ENCODE measurements at regions not wholly inside any gene's neighbourhood (a gene's known extent, or its start where the extent isn't known, plus 50 kb on each side); places are given as distances from the start of the nearest gene placed in this dataset.

DNA sequence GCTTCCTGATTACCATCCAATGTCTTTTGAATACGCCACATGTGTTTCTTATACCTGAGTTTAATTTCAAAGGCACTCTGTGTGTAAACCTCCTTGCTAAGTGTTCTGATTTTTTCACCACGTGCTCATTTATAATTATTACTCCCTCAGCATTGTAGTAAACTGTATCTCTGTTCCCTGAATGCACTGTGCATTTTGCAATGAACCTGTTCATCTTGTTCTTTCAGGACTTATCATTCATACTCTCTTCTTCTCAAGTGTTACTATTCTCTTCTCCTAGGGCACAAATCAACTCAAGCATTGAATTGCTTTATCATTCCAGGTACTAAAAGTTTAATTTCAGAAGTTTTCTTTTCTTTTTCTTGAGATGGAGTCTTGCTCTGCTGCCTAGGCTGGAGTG, 383.4 kb upstream of the TRIB2 start:
- no peak overlapping the region for H3K27ac ChIP-seq (ENCODE audit: low read depth, low read length)
- H3K9me2 ChIP-seq (ENCODE audit: insufficient read depth), result no peaks in the 10 kb centered on the region
- no peak for DNase-seq (ENCODE audit: low read depth, low spot score)
- H3K9me3 ChIP-seq (ENCODE audit: control insufficient read depth in 1 of 2, insufficient read depth in 1 of 2, low read depth in 1 of 2, low read length in 2 of 2), result no peaks in the 10 kb centered on the region
- RAD21 ChIA-PET (ENCODE audit: low non-redundant PET in 1 of 2, low total read pairs in 2 of 2, uncharacterized antibody in 2 of 2, unreplicated experiment in 2 of 2), result no interaction called here
- BruUV-seq (replicated peaks), result no TSS peak
- H2AFZ ChIP-seq (ENCODE audit: low read depth, low read length, poor library complexity, severe bottlenecking), result no peak overlapping the region
- no peaks in the 10 kb centered on the region for H3K36me3 ChIP-seq (ENCODE audit: control insufficient read depth in 1 of 2, insufficient read depth in 2 of 2, low read length in 2 of 2)
- peaks cover 5% of the 10 kb centered on the region; the same call in 1 of the 2 replicates for H3K27me3 ChIP-seq (ENCODE audit: insufficient read depth, low read length)
- no peaks in the 10 kb centered on the region for H3K79me2 ChIP-seq (ENCODE audit: insufficient read depth, low read length)
- no peaks in the 10 kb centered on the region for H4K20me1 ChIP-seq (ENCODE audit: insufficient read depth)
- CTCF ChIA-PET, result no interaction called here
- H3K4me2 ChIP-seq (ENCODE audit: low read length), result no peak overlapping the region
- H3K9ac ChIP-seq (ENCODE audit: low read length), result no peak overlapping the region
- ATAC-seq, result no peak
- intact Hi-C loops (cut with micrococcal nuclease), result no loop called here
- no peak overlapping the region for H3K4me3 ChIP-seq (replicated peaks in 1 of 2; ENCODE audit: low read depth in 1 of 2, low read length in 2 of 2)
- TF ChIP-seq CEBPB (IDR thresholded peaks at IDR 0.05; ENCODE audit: low read depth), result no peak
- no peak for TF ChIP-seq POLR2AphosphoS5 (IDR thresholded peaks at IDR 0.05; ENCODE audit: low read depth, low read length)
- TF ChIP-seq SP1 (IDR thresholded peaks at IDR 0.05; ENCODE audit: low read depth), result no peak
- no peak for TF ChIP-seq REST (IDR thresholded peaks at IDR 0.05; ENCODE audit: low read depth)
- no peak for TF ChIP-seq POLR2A (IDR thresholded peaks at IDR 0.05; ENCODE audit: borderline replicate concordance, extremely low read depth, insufficient read depth, insufficient read length)
- no peak for TF ChIP-seq ZFX (IDR thresholded peaks at IDR 0.05)
- TF ChIP-seq SRF (IDR thresholded peaks at IDR 0.05; ENCODE audit: low read depth), result no peak
- no peak for TF ChIP-seq FOSL1 (IDR thresholded peaks at IDR 0.05; ENCODE audit: low read depth)
- TF ChIP-seq, protein P1, sequence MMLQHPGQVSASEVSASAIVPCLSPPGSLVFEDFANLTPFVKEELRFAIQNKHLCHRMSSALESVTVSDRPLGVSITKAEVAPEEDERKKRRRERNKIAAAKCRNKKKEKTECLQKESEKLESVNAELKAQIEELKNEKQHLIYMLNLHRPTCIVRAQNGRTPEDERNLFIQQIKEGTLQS (IDR thresholded peaks at IDR 0.05), result no peak
- H3K4me1 ChIP-seq (ENCODE audit: control insufficient read depth in 1 of 2, insufficient read depth in 2 of 2, low read length in 2 of 2), result no peaks in the 10 kb centered on the region
- POLR2A ChIA-PET, result no interaction called here
